Limb (tissue), 2 donors: ENCODE measurements at regions not wholly inside any gene's neighbourhood (a gene's known extent, or its start where the extent isn't known, plus 50 kb on each side); places are given as distances from the start of the nearest gene placed in this dataset.

ENCODE experiments used
- DNase-seq, 2 donors: peaks; one replicate each; pipeline ENCODE4 v3.0.0-alpha.2; 2016; ENCODE audit errors: extremely low spot score in 2 of 2

GRCh38 chr5:152271420-152271819 is 133.7 kb downstream of the NMUR2 start:
- no peak for DNase-seq

DNA sequence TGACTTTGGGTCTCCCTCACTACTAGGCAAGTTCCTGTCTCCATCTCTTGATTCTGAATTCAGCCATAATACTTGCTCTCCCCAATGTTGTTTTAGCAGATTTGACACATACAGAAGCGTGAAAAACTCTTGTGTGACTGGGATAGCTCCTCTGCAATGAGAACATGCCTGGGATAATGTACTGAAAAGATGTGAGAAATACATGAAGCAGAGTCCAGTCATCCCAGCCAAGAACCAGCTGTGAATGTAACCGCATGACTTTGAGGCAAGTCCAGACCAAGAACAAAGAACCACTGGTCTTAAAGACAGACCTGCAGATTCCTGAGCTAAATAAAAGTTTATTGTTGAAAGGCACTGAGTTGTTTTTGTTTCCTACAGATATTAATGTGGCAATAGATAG is 135.0 kb downstream of the NMUR2 start:
- no peak for DNase-seq

DNA sequence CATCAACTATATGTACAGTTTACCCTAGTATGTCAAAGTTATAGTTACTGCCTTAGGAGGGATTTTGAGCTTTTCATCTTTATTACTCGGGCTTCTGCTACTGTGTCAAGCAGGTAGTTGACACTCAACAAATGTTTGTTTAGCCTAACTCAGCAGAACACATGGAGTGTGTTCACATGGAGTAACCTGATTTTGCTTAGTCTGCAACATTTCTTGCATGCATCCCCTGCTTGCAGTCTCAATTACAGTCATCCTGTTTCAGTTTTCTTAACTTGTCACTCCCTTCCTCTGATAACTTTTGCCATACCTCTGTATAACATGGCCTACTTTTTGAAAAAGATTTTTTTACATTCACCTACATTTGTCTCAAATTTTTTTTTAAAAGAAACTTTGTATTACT is 135.5 kb downstream of the NMUR2 start:
- DNase-seq: no peak

DNA sequence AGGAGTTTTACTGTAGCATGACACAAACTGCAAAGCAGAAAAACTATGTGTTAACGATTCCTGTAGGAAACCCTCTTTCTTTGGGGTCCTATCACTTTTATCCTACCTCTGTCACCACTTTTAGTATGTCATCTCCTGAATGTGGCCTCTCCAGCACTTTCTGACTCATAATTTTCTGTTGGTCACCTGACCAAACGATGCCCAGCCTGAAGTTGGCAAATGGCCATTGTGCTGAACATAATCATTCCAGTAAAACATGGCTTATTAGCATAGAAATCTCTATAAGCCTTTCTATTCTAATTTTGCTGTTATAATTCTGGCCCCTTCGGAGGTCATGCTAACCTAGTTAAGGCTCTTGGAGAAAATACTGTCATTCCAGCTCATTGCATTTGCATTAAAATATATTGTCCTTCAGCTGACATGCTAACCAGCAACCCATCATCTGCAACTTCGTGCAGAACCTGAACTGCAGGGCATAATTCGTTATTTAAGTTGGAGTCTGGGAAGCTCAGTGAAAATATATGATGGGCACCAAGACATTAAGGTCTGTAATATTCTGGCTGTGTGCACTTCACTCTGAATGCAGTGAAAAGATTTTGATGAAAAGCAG is 140.3 kb downstream of the NMUR2 start:
- no peak for DNase-seq

DNA sequence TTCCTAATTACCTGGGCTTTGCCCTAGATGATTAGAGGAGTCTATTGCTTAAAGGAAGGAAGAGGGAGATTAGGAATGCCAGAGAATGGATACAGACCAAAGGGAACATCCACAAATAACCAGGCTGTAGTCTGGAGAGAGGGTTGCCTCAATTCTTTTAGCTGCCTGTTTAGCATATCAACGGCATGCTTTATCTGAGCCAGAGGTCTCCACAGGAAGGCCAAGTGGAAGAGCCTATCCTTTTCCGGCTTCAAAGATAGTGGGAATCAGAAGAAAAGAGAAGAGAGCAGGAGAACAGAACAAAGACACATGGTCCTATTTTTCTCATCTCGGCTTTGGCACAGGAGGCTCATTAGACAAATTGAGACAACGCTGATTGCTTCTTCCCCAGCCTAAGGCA is 142.4 kb downstream of the NMUR2 start:
- DNase-seq: no peak

GRCh38 chr5:152260940-152261339 is 144.1 kb downstream of the NMUR2 start:
- no peak for DNase-seq

GRCh38 chr5:152259702-152260101 is 145.4 kb downstream of the NMUR2 start:
- no peak for DNase-seq

GRCh38 chr5:152256580-152256979 is 148.5 kb downstream of the NMUR2 start:
- DNase-seq: no peak

DNA sequence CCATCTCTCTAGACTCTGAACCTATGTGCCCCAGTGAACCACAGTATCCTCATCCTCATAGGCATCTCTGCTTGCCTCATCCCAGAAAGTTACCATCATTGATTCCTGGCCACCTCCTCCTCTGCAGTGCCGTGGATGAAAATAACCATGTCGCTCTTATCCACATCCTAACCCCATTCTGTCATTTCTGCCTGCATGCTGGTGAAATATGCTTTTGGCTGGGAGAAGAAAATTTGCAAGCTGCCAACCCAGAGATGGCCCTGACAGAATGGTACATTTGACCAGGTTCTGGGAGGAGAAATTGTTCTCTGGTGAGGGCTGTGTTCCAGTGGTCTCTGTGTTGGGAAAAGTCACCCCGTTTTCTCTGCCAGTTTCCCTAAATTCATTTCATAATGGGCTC is 149.7 kb downstream of the NMUR2 start:
- DNase-seq: no peak

- no peak for DNase-seq
Measured at GRCh38 chr5:152247850-152248385, 157.2 kb downstream of the NMUR2 start.

GRCh38 chr5:152246401-152246800 is 158.7 kb downstream of the NMUR2 start:
- peak; percentile 27 to 56 for DNase-seq

DNA sequence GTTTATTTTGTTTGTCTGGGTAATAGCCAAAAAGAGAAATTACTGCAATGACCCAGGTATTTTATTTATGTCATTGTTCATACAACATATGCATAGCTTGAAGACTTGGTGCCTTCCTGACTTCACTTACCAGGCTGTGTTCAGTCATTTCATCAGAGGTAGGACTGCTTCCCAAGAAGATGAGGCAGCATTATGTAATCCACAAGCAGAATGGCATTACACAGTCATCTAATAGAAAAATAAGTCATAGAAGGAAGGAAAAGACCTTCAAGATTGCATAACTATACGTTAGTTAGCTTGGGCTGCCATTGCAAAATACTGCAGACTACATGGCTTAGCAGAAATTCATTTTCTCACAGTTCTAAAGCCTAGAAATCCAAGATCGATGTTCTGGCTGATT is 167.5 kb downstream of the NMUR2 start:
- no peak for DNase-seq

GRCh38 chr5:152226191-152226590 is 178.9 kb downstream of the NMUR2 start:
- DNase-seq: no peak

- DNase-seq: no peak
Measured at GRCh38 chr5:152221721-152222629, 183.1 kb downstream of the NMUR2 start.

- no peak for DNase-seq
Measured at GRCh38 chr5:152218694-152219093, 186.4 kb downstream of the NMUR2 start.

DNA sequence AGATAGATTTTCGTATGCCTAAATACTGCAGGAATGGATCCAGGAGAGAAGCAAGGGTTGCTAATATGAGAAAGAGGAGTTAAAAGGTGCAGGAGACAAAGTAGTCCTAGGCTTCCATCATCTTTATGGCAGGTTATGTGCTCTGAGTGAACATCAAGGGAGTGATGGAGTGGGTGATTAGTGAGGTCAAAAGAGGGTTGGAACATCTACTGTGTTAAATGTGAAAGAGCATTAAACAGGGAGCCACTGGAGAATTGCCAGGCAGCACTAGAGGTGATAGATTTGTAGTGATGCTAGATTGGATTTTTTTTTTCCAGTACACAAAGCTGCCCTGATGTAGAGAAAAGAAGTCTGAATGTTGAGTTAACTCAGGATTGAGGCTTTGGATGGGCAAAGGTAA is 199.3 kb downstream of the NMUR2 start:
- DNase-seq: no peak

GRCh38 chr5:152202321-152202720 is 202.8 kb downstream of the NMUR2 start:
- DNase-seq: no peak

DNA sequence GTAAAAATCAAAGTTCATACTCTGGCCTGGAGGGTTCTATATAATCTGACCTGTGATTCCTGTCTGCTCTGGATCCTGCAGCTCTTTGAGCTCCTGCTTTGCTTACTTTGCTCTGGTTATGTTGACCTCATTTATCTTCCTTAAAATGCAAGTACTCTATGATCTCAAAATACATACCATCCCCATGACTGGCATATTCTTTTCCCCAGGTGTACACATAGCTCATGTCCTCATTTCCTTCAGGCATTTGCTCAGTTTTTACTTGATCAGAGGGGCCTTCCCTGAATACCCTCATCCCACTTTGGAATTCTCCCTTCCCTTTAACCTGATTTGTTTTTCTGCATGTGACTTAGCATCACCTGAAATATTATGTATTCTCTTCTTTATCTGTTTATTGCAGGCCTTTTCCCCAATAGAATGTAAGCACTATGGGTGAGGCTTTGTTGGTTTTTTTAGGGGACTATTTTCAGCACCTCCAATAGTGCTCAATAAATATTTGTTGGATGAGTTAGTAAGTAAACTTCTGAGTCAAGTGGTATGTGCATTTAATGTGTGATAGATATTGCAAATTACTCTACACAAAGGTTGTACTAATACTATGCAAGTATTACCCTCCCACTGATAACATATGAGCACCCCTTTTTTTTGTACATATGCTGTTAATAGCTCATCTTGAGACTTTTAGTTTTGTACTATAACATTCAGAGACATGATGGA is 211.5 kb downstream of the NMUR2 start:
- DNase-seq: no peak

DNA sequence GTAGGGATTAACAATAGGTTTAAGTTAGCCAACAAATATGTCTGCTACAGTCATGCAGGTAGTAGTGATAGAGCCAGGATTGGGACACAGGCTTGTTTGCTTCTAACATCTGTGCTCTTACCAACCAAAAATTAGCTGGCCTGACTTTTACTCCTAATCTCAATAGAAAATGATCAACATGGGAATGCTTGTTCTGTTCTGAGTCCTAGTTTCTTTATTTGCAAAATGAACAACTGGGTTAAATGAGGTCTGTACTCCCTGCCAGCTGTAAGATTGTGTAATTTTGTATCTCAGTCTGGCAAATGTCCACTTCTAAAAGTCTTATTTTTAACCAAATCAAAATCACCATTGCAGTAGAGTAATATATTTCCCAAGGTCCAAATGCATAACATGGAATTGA is 216.8 kb downstream of the NMUR2 start:
- DNase-seq: no peak

GRCh38 chr5:152187668-152188067 is 217.4 kb downstream of the NMUR2 start:
- no peak for DNase-seq

- no peak for DNase-seq
Measured at GRCh38 chr5:152185547-152186245, 219.4 kb downstream of the NMUR2 start.

- no peak for DNase-seq
Measured at GRCh38 chr5:152184266-152184665, 220.8 kb downstream of the NMUR2 start.
